LNCAP (cell line): ENCODE measurements at regions not wholly inside any gene's neighbourhood (a gene's known extent, or its start where the extent isn't known, plus 50 kb on each side); places are given as distances from the start of the nearest gene placed in this dataset.

Experiments used
- TF ChIP-seq, protein P1 (sequence below): fragments of 450-650 bp; IDR thresholded peaks from 2 replicates; pipeline ENCODE4 v1.5.1; 2017; ENCODE audit warnings: mild to moderate bottlenecking

DNA sequence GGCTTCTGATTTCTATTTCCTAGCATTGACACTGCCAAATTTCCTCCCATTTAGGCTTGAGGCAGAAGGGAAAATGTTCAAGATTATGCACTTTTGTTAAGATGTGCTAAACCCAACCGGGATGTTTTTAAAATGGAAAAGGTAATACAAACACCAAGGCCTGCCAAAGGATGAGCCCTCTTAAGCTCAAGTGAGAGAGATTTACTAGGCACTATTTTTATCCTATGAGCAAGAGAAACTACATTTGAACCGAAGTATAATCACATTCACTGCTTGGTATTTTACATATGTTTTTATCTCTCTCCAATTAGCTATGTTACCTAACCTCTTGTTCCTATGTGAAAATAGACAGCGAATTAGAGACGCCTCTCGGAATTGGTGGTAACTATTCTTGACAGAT, 295.8 kb downstream of the GABRB3 start:
- TF ChIP-seq, protein P1, sequence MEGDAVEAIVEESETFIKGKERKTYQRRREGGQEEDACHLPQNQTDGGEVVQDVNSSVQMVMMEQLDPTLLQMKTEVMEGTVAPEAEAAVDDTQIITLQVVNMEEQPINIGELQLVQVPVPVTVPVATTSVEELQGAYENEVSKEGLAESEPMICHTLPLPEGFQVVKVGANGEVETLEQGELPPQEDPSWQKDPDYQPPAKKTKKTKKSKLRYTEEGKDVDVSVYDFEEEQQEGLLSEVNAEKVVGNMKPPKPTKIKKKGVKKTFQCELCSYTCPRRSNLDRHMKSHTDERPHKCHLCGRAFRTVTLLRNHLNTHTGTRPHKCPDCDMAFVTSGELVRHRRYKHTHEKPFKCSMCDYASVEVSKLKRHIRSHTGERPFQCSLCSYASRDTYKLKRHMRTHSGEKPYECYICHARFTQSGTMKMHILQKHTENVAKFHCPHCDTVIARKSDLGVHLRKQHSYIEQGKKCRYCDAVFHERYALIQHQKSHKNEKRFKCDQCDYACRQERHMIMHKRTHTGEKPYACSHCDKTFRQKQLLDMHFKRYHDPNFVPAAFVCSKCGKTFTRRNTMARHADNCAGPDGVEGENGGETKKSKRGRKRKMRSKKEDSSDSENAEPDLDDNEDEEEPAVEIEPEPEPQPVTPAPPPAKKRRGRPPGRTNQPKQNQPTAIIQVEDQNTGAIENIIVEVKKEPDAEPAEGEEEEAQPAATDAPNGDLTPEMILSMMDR, result no peak

DNA sequence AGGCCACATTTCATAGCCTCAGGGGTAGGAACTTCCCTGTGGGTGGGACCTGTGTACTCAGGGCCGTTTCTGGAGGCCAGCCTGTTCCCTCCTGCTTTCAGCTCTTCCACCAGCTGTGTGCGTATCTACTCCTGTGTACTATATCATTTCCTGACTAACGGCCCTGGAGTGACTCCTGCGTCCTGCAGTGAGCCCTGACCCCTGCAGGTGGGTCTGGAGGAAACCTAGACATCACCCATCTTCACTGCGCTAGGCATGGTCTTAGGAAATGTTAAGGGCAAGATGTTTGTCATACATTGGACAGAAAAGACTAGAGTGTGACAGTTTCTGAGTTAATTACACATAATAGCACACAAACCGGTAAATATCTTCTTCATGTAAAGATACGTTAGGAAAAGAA, 297.3 kb downstream of the GABRB3 start:
- TF ChIP-seq, protein P1, result no peak

DNA sequence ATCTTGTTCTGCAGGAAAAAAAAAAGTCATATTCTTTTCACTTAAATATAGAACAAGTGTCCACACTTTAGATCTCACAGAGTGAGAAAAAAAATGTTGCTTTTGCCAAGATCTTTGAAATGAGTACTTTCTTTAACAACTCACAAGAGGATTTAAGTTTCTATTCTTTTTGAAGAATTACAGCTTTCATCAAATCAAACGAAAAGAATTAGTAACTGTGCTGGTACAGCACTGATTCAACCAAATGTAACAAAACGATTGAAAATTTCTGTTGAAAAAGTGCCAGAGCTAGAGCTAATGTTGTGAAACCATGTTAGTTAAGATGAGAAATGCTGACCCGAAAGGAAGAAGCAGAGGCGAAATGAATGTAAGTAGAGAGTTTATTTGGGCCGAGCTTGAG, 300.2 kb downstream of the GABRB3 start:
- TF ChIP-seq, protein P1, result no peak

DNA sequence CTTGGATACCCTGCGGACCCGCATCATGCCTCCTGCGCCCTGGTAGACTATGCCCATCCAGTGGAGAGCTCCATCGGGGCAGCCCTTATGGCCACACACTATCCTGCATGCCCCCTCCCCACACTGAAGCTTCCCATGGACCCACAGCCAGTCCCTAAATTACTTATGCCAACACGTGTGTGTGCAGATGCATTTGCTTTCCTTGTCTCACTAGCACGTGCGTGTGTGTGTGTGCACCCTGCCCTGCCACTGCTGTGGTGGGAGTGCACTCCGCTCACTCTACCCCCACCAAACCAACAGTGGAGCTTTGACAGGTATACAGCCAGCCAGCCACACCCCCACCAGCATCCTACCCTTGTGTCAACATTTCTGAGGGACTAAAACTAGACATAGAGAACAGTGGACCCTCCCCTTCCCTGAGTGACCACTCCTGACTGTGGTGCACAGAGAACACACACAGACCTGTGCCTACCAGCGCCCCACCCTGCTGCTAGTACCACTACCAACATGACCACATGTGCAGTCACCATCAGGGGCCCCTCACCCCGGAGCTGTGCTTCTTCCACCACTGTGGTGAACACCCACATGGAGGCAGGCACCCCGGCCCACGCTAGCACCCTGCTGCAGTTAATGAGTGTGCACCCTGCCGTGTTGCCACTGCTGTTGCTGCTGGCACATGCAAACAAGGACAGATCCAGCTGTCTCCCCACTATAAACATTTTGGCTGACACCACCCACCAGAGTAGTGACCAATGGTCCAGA, 310.8 kb downstream of the GABRB3 start:
- TF ChIP-seq, protein P1, result no peak

DNA sequence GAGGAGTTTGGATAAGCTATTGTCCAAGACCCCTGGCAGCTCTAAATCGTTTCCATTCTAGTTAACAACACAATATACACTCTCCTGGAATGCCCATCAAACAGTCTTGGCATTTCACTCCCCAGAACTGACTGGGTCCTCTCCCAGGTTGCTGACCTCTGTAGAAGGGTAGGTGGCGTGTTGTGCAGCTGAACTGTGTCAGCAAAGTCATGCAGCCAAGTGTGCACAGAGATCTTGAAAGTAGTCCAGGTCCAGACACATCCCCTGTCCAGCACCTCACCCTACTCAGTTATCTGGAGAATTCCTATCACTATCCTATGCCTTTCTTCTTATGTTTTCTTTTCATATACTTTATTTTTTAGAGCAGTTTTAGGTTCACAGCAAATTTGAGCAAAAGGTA, 312.7 kb downstream of the GABRB3 start:
- TF ChIP-seq, protein P1, result no peak

DNA sequence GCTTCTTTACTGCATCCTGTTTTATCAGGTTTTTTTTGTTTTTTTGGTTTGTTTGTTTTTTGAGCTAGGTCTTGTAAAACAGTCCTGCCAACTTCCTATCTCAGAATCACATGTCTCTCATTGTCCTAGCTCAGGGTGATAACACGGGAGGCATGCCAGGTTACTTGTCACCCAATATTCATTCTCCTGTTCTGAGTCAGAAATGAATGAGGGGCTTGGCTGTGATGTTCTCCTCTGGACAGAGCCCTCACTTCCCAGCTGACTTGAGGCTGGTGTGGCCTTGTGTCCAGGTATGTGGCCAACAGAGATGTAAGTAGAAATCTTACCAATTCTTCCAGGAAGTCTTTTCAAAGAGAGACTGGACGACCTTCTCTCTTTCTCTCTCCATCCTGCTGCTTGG, 317.0 kb downstream of the GABRB3 start:
- TF ChIP-seq, protein P1, result no peak

DNA sequence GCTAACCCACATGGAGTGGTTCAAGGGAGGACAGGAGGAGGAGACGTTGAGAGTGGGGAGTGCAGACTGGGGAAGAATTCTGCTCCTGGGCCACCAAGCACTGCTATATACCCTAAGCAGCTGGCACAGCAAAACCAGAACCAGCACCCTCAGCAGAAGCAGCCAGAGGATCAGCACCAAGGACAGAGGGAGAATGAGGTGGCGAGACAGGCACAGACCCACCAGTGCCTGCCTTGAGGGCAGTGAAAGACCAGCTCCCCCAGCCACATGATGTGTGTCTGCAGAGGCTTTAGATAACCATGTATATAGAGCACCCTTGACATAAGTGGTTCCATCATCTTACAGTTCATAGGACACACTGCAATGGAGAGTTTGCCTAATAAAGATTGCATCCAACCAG, 319.0 kb downstream of the GABRB3 start:
- TF ChIP-seq, protein P1, result no peak

DNA sequence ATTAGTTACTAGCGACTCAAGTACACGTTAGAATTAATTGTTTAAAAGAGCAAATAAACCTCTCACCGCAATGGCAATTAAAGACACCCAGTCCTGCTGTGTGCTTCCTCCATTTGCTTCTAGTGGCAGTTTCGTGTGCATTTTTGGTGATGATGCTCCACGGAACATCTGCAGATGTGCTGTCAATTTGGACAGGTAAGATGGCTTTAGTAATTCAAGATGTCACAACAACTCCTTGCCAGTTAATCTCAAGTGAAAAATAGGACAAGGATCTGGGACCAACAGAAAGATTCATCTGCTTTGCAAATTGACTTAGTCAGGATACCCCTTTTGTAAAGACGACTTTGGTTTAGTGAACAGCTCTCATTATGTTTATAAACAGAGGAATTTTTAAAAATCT, 320.9 kb downstream of the GABRB3 start:
- TF ChIP-seq, protein P1, result no peak
